Breast epithelium (tissue), 4 donors: ENCODE measurements at regions not wholly inside any gene's neighbourhood (a gene's known extent, or its start where the extent isn't known, plus 50 kb on each side); places are given as distances from the start of the nearest gene placed in this dataset.

Experiments used
- DNase-seq, 2 donors: peaks; one replicate each; pipeline ENCODE4 v3.0.0-alpha.2; 2019; ENCODE audit warnings: low spot score in 2 of 2
- H3K27ac ChIP-seq, 2 donors: fragments of 200-600 bp; sonication (generic) in 1 of 2; one replicate each; pipeline ENCODE4 v1.5.1; 2016 to 2019; ENCODE audit warnings: mild to moderate bottlenecking in 1 of 2
- H3K27me3 ChIP-seq, 2 donors: fragments of 200-600 bp; sonication (generic) in 1 of 2; one replicate each; pipeline versions ENCODE4 v1.5.1 to v1.6.0; 2017 to 2019; ENCODE audit warnings: control low read depth in 1 of 2, mild to moderate bottlenecking in 1 of 2
- H3K36me3 ChIP-seq: fragments of 200-600 bp; one replicate; pipeline ENCODE4 v1.5.1; 2019
- H3K4me1 ChIP-seq, 2 donors: fragments of 200-600 bp; sonication (generic); one replicate each; pipeline ENCODE4 v1.5.1; 2016 to 2019; ENCODE audit warnings: control low read depth in 1 of 2
- H3K4me3 ChIP-seq, 3 donors: fragments of 200-600 bp; sonication (generic); 1 replicate in 2 of 3; 2 replicates in 1 of 3; pipeline ENCODE4 v1.5.1; 2016 to 2019; ENCODE audit warnings: mild to moderate bottlenecking in 3 of 3, moderate library complexity in 2 of 3
- H3K9me3 ChIP-seq, 2 donors: fragments of 200-600 bp; sonication (generic) in 1 of 2; one replicate each; pipeline ENCODE4 v1.5.1; 2016 to 2019; ENCODE audit warnings: control low read depth in 1 of 2
- CTCF ChIP-seq, 3 donors: fragments of 450-650 bp; IDR thresholded peaks; one replicate each; pipeline ENCODE4 v1.5.1; 2016 to 2017; ENCODE audit warnings: antibody characterized with exemption in 3 of 3, mild to moderate bottlenecking in 3 of 3, moderate library complexity in 3 of 3
- POLR2A ChIP-seq: fragments of 450-650 bp; IDR thresholded peaks from one replicate; pipeline ENCODE4 v1.6.1; 2016; ENCODE audit warnings: antibody characterized with exemption, mild to moderate bottlenecking, moderate library complexity
- POLR2AphosphoS5 ChIP-seq, 3 donors: sonication (generic); formaldehyde crosslinking; IDR thresholded peaks; one replicate each; pipeline ENCODE4 v1.6.1; 2017; ENCODE audit warnings: antibody characterized with exemption in 3 of 3
- intact Hi-C: fragments of 100-400 bp; cut with DNase I; formaldehyde crosslinking; loops from one replicate; pipeline ENCODE4 v1.15.1; 2023; ENCODE audit warnings: low total_unique reads

GRCh38 chr5:106921567-106921966 is 749.2 kb downstream of the EFNA5 start:
- no peak overlapping the region for H3K4me3 ChIP-seq
- peaks cover 0 to under 1% of the 10 kb centered on the region in 2 donors for H3K9me3 ChIP-seq
- no peaks in the 10 kb centered on the region for H3K27me3 ChIP-seq
- no peak overlapping the region for H3K27ac ChIP-seq
- TF ChIP-seq POLR2A (no peak), POLR2AphosphoS5 (IDR thresholded peaks at IDR 0.05) (no peak), CTCF (IDR thresholded peaks at IDR 0.05) (no peak)
- no peaks in the 10 kb centered on the region for H3K4me1 ChIP-seq
- no peaks in the 10 kb centered on the region for H3K36me3 ChIP-seq
- no peak for DNase-seq
- intact Hi-C loops = no loop called here

GRCh38 chr5:106910486-106910885 is 760.3 kb downstream of the EFNA5 start:
- H3K36me3 ChIP-seq = no peaks in the 10 kb centered on the region
- no peak for DNase-seq
- H3K4me1 ChIP-seq = no peaks in the 10 kb centered on the region
- H3K4me3 ChIP-seq = no peak overlapping the region
- H3K9me3 ChIP-seq = no peaks in the 10 kb centered on the region
- no peak overlapping the region for H3K27ac ChIP-seq
- TF ChIP-seq POLR2AphosphoS5 (IDR thresholded peaks at IDR 0.05) (no peak), CTCF (IDR thresholded peaks at IDR 0.05) (no peak), POLR2A (no peak)
- H3K27me3 ChIP-seq = no peaks in the 10 kb centered on the region
- intact Hi-C loops = no loop called here

GRCh38 chr5:106909716-106910115 is 761.0 kb downstream of the EFNA5 start:
- no peak for DNase-seq
- intact Hi-C loops = no loop called here
- Histone ChIP-seq H3K36me3 (no peaks in the 10 kb centered on the region), H3K4me1 (no peaks in the 10 kb centered on the region), H3K27me3 (no peaks in the 10 kb centered on the region), H3K9me3 (no peaks in the 10 kb centered on the region), H3K27ac (no peak overlapping the region), H3K4me3 (no peak overlapping the region)
- TF ChIP-seq POLR2AphosphoS5 (IDR thresholded peaks at IDR 0.05) (no peak), POLR2A (no peak), CTCF (IDR thresholded peaks at IDR 0.05) (no peak)

GRCh38 chr5:106907979-106908378 is 762.8 kb downstream of the EFNA5 start:
- H3K4me1 ChIP-seq = no peaks in the 10 kb centered on the region
- no peak overlapping the region for H3K27ac ChIP-seq
- no peaks in the 10 kb centered on the region for H3K36me3 ChIP-seq
- DNase-seq = no peak
- H3K4me3 ChIP-seq = no peak overlapping the region
- TF ChIP-seq POLR2AphosphoS5 (IDR thresholded peaks at IDR 0.05) (no peak), POLR2A (no peak), CTCF (IDR thresholded peaks at IDR 0.05) (no peak)
- intact Hi-C loops = no loop called here
- H3K9me3 ChIP-seq = no peaks in the 10 kb centered on the region
- no peaks in the 10 kb centered on the region for H3K27me3 ChIP-seq

GRCh38 chr5:106906199-106906598 is 764.5 kb downstream of the EFNA5 start:
- no peaks in the 10 kb centered on the region for H3K27me3 ChIP-seq
- H3K4me3 ChIP-seq = no peak overlapping the region
- H3K9me3 ChIP-seq = no peaks in the 10 kb centered on the region
- TF ChIP-seq CTCF (IDR thresholded peaks at IDR 0.05) = no peak
- no peak for TF ChIP-seq POLR2A
- no peak for TF ChIP-seq POLR2AphosphoS5 (IDR thresholded peaks at IDR 0.05)
- no peak for DNase-seq
- no peaks in the 10 kb centered on the region for H3K36me3 ChIP-seq
- intact Hi-C loops = no loop called here
- no peaks in the 10 kb centered on the region for H3K4me1 ChIP-seq
- no peak overlapping the region for H3K27ac ChIP-seq
